CD8-positive, alpha-beta memory T cell (primary cell): ENCODE measurements at regions not wholly inside any gene's neighbourhood (a gene's known extent, or its start where the extent isn't known, plus 50 kb on each side); places are given as distances from the start of the nearest gene placed in this dataset.

Experiments used
- CTCF ChIA-PET: fragments of 350-600 bp; sonication (Branson Sonifier 250); formaldehyde crosslinking; loops from one replicate; lab custom pipeline; 2021; ENCODE audit warnings: antibody characterized with exemption; lab: Charles Lee
- POLR2A ChIA-PET: fragments of 350-600 bp; sonication (Branson Sonifier 250); formaldehyde crosslinking; loops from one replicate; lab custom pipeline; 2021; ENCODE audit warnings: antibody characterized with exemption; lab: Charles Lee
- DNase-seq, 5 donors: peaks; one replicate each; pipeline versions ENCODE4 v3.0.0 to v3.0.0-alpha.2; 2020 to 2022; ENCODE audit warnings: mixed read lengths in 1 of 5
- H3K27ac ChIP-seq: one replicate; pipeline ENCODE4 v1.7.0; 2013; ENCODE audit warnings: low read depth, mild to moderate bottlenecking, low read length, moderate library complexity
- H3K27me3 ChIP-seq: 2 replicates; pipeline ENCODE4 v1.7.0; 2013; ENCODE audit warnings: low read length, mild to moderate bottlenecking; ENCODE audit not compliant: insufficient read depth, poor library complexity, severe bottlenecking
- H3K36me3 ChIP-seq: 2 replicates; pipeline ENCODE4 v1.7.0; 2013; ENCODE audit warnings: mild to moderate bottlenecking, low read length, moderate library complexity; ENCODE audit not compliant: insufficient read depth
- H3K4me1 ChIP-seq: 2 replicates; pipeline ENCODE4 v1.7.0; 2013; ENCODE audit warnings: mild to moderate bottlenecking, low read length, moderate library complexity; ENCODE audit not compliant: insufficient read depth
- H3K4me3 ChIP-seq: 2 replicates; pipeline ENCODE4 v1.7.0; 2013; ENCODE audit warnings: mild to moderate bottlenecking, low read length
- H3K9me3 ChIP-seq: 2 replicates; pipeline ENCODE4 v1.7.0; 2013; ENCODE audit warnings: mild to moderate bottlenecking, low read length
- H3K27ac Mint-ChIP-seq, 8 donors: one replicate each; pipeline ENCODE4 v1.8.0; 2020 to 2021; ENCODE audit warnings: mixed read lengths in 8 of 8, mild to moderate bottlenecking in 6 of 8, inconsistent platforms in 3 of 8, moderate library complexity in 3 of 8
- H3K27me3 Mint-ChIP-seq, 2 donors: one replicate each; pipeline ENCODE4 v1.8.0; 2020 to 2021; ENCODE audit warnings: mixed read lengths in 2 of 2, mild to moderate bottlenecking in 1 of 2, moderate library complexity in 1 of 2
- H3K36me3 Mint-ChIP-seq, 3 donors: one replicate each; pipeline ENCODE4 v1.8.0; 2020 to 2021; ENCODE audit warnings: mixed read lengths in 3 of 3, inconsistent platforms in 1 of 3, mild to moderate bottlenecking in 1 of 3
- H3K4me1 Mint-ChIP-seq, 3 donors: one replicate each; pipeline ENCODE4 v1.8.0; 2020 to 2021; ENCODE audit warnings: mixed read lengths in 3 of 3, inconsistent platforms in 1 of 3, mild to moderate bottlenecking in 1 of 3
- H3K4me3 Mint-ChIP-seq, 7 donors: one replicate each; pipeline ENCODE4 v1.8.0; 2020 to 2021; ENCODE audit warnings: mixed read lengths in 7 of 7, mild to moderate bottlenecking in 6 of 7, moderate library complexity in 4 of 7, inconsistent platforms in 2 of 7
- H3K9me3 Mint-ChIP-seq, 5 donors: one replicate each; pipeline ENCODE4 v1.8.0; 2020 to 2022; ENCODE audit warnings: mixed read lengths in 5 of 5, mild to moderate bottlenecking in 3 of 5, moderate library complexity in 2 of 5, inconsistent platforms in 1 of 5

DNA sequence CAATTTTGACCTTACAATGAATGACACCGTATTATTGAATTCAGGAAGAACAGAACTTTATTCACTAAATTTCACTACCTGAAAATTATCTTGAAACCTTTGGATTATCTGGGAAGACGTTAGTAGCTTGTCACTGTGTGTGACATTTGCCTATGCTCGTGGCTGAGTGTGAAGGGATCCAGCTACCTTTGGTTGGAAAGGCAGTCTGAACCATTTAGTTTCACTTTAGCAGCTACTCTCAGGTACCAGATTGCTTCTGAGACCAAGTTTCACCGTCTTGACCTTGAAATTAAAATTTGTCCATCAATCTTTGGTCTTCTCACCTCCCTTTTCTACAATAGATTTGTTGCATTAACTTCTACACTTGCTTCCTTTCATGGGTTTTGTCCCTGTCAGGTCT lies 637.5 kb downstream of the MBD2 start:
- Histone ChIP-seq H3K4me1 (no peaks in the 10 kb centered on the region), H3K9me3 (no peaks in the 10 kb centered on the region), H3K27me3 (no peaks in the 10 kb centered on the region), H3K36me3 (no peaks in the 10 kb centered on the region), H3K27ac (no peak overlapping the region), H3K4me3 (no peak overlapping the region)
- ChIA-PET CTCF (no interaction called here), POLR2A (no interaction called here)
- Mint-ChIP-seq H3K27ac (no peak overlapping the region), H3K27me3 (no peaks in the 10 kb centered on the region), H3K9me3 (peaks cover 2 to 9% (median 5%) of the 10 kb centered on the region in 5 donors), H3K4me3 (no peak overlapping the region), H3K36me3 (no peaks in the 10 kb centered on the region), H3K4me1 (no peaks in the 10 kb centered on the region)
- no peak for DNase-seq
